Epidermal melanocyte (primary cell): ENCODE measurements at regions not wholly inside any gene's neighbourhood (a gene's known extent, or its start where the extent isn't known, plus 50 kb on each side); places are given as distances from the start of the nearest gene placed in this dataset.
"Not testable (repeated sequence)": the region's sequence is repeated elsewhere in the genome, so short reads cannot be mapped to it uniquely, and the experiment has no call there.

Source experiments
- DNase-seq: peaks from one replicate; pipeline ENCODE4 v3.0.0; 2011; ENCODE audit warnings: low spot score; ENCODE audit not compliant: insufficient read length

- DNase-seq, result no peak
Measured at GRCh38 chr12:87428701-87429277, 600.4 kb downstream of the C12orf50 start.

GRCh38 chr12:87427770-87428169 is 601.4 kb downstream of the C12orf50 start:
- no peak for DNase-seq

GRCh38 chr12:87425942-87426554 is 603.2 kb downstream of the C12orf50 start:
- no peak for DNase-seq

GRCh38 chr12:87421233-87421632 is 608.0 kb downstream of the C12orf50 start:
- DNase-seq, result not testable (repeated sequence)

GRCh38 chr12:87413784-87414183 is 615.4 kb downstream of the C12orf50 start:
- no peak for DNase-seq

- no peak for DNase-seq
Measured at GRCh38 chr12:87406926-87407325, 622.3 kb downstream of the C12orf50 start.

- no peak for DNase-seq
Measured at GRCh38 chr12:87405918-87406317, 623.3 kb downstream of the C12orf50 start.

- DNase-seq, result not testable (repeated sequence)
Measured at GRCh38 chr12:87394168-87394567, 635.0 kb downstream of the C12orf50 start.

- DNase-seq, result no peak
Measured at GRCh38 chr12:87388376-87388775, 640.8 kb downstream of the C12orf50 start.

- DNase-seq, result no peak
Measured at GRCh38 chr12:87385322-87385721, 643.9 kb downstream of the C12orf50 start.

GRCh38 chr12:87384226-87384625 is 645.0 kb downstream of the C12orf50 start:
- no peak for DNase-seq

GRCh38 chr12:87383680-87384079 is 645.5 kb downstream of the C12orf50 start:
- DNase-seq, result no peak

- DNase-seq, result no peak
Measured at GRCh38 chr12:87382959-87383566, 646.1 kb downstream of the C12orf50 start.

GRCh38 chr12:87382436-87382835 is 646.8 kb downstream of the C12orf50 start:
- no peak for DNase-seq

- DNase-seq, result no peak
Measured at GRCh38 chr12:87381742-87382141, 647.5 kb downstream of the C12orf50 start.

- no peak for DNase-seq
Measured at GRCh38 chr12:87378526-87378925, 650.7 kb downstream of the C12orf50 start.

GRCh38 chr12:87376722-87377121 is 652.5 kb downstream of the C12orf50 start:
- DNase-seq, result no peak

- DNase-seq, result no peak
Measured at GRCh38 chr12:87369161-87369560, 660.0 kb downstream of the C12orf50 start.

GRCh38 chr12:87368259-87368658 is 660.9 kb downstream of the C12orf50 start:
- DNase-seq, result no peak

- DNase-seq, result no peak
Measured at GRCh38 chr12:87365423-87365822, 663.8 kb downstream of the C12orf50 start.

GRCh38 chr12:87363497-87364084 is 665.6 kb downstream of the C12orf50 start:
- no peak for DNase-seq

GRCh38 chr12:87349681-87350080 is 679.5 kb downstream of the C12orf50 start:
- DNase-seq, result no peak

GRCh38 chr12:87348071-87348470 is 681.1 kb downstream of the C12orf50 start:
- DNase-seq, result no peak
